ENCODE measurements at regions not wholly inside any gene's neighbourhood (a gene's known extent, or its start where the extent isn't known, plus 50 kb on each side); places are given as distances from the start of the nearest gene placed in this dataset.

DNA sequence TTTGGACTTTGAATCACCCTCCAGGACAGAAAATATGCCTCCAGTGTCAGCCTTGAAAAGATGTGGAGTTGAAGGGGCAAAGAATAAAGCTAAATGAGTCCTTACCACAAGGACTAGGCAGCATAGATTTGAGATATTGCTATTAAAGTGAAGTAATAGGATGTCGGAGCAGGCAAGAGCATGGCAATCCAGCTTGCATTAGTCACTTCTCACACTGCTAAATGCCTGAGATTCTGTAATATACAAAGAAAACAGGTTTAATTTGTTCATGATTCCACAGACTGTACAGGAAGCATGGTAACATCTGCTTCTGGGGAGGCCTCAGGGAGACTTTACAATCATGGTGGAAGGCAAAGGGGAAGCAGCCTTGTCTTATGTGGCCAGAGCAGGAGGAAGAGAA is 109.8 kb upstream of the PCDH7 start:
- TF ChIP-seq, protein P1, sequence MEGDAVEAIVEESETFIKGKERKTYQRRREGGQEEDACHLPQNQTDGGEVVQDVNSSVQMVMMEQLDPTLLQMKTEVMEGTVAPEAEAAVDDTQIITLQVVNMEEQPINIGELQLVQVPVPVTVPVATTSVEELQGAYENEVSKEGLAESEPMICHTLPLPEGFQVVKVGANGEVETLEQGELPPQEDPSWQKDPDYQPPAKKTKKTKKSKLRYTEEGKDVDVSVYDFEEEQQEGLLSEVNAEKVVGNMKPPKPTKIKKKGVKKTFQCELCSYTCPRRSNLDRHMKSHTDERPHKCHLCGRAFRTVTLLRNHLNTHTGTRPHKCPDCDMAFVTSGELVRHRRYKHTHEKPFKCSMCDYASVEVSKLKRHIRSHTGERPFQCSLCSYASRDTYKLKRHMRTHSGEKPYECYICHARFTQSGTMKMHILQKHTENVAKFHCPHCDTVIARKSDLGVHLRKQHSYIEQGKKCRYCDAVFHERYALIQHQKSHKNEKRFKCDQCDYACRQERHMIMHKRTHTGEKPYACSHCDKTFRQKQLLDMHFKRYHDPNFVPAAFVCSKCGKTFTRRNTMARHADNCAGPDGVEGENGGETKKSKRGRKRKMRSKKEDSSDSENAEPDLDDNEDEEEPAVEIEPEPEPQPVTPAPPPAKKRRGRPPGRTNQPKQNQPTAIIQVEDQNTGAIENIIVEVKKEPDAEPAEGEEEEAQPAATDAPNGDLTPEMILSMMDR (optimal IDR thresholded peaks at IDR 0.05 in 1 of 3, IDR thresholded peaks at IDR 0.05 in 1 of 3, conservative IDR thresholded peaks at IDR 0.05 in 1 of 3; ENCODE audit: extremely low read depth in 1 of 3, insufficient read depth in 2 of 3, low read length in 3 of 3), result no peak
- no peak for TF ChIP-seq EZH2 (IDR thresholded peaks at IDR 0.05; ENCODE audit: low read length)

Measured in keratinocyte (primary cell).